Activated T-cell treated with anti-CD3 and anti-CD28 coated beads, Interleukin-2, amount 50 U/mL, for 72 hours (primary cell): ENCODE measurements at regions not wholly inside any gene's neighbourhood (a gene's known extent, or its start where the extent isn't known, plus 50 kb on each side); places are given as distances from the start of the nearest gene placed in this dataset.
"Not testable (repeated sequence)": the region's sequence is repeated elsewhere in the genome, so short reads cannot be mapped to it uniquely, and the experiment has no call there.

ENCODE experiments used
- ATAC-seq, 2 donors: fragments of 150-1000 bp; cut with Tn5 transposase; replicated peaks in 1 of 2; 2 replicates each; pipeline ENCODE4 v1.10.0; 2021; ENCODE audit warnings: moderate library complexity in 2 of 2, mild to moderate bottlenecking in 1 of 2
- DNase-seq, 2 donors: peaks; one replicate each; pipeline ENCODE4 v3.0.0; 2021 to 2022; ENCODE audit warnings: mixed read lengths in 1 of 2
- H3K27ac Mint-ChIP-seq: one replicate; pipeline ENCODE4 v1.8.0; 2022; ENCODE audit warnings: mild to moderate bottlenecking, moderate library complexity, mixed read lengths
- H3K27me3 Mint-ChIP-seq: one replicate; pipeline ENCODE4 v1.8.0; 2022; ENCODE audit warnings: low read depth, mixed read lengths
- H3K36me3 Mint-ChIP-seq, 2 donors: one replicate each; pipeline ENCODE4 v1.8.0; 2022; ENCODE audit warnings: mixed read lengths in 2 of 2, mild to moderate bottlenecking in 1 of 2; ENCODE audit not compliant: insufficient read depth in 2 of 2
- H3K4me1 Mint-ChIP-seq: one replicate; pipeline ENCODE4 v1.8.0; 2022; ENCODE audit warnings: low read depth, mixed read lengths
- H3K4me3 Mint-ChIP-seq, 2 donors: one replicate each; pipeline ENCODE4 v1.8.0; 2022; ENCODE audit warnings: mild to moderate bottlenecking in 2 of 2, mixed read lengths in 2 of 2, moderate library complexity in 2 of 2
- H3K9me3 Mint-ChIP-seq, 2 donors: one replicate each; pipeline ENCODE4 v1.8.0; 2022; ENCODE audit warnings: mixed read lengths in 2 of 2

GRCh38 chr4:189001283-189001970 lies 862.2 kb downstream of the TRIML1 start:
- H3K4me3 Mint-ChIP-seq: no peak overlapping the region
- H3K9me3 Mint-ChIP-seq: peaks cover 13 to 14% of the 10 kb centered on the region in 2 donors
- H3K27ac Mint-ChIP-seq: no peak overlapping the region
- H3K27me3 Mint-ChIP-seq: no peaks in the 10 kb centered on the region
- DNase-seq: no peak
- peaks cover 0 to 6% of the 10 kb centered on the region in 2 donors for H3K36me3 Mint-ChIP-seq
- ATAC-seq: no peak
- no peaks in the 10 kb centered on the region for H3K4me1 Mint-ChIP-seq

- Mint-ChIP-seq H3K36me3 (peaks cover 0 to 6% of the 10 kb centered on the region in 2 donors), H3K9me3 (peaks cover 11 to 12% of the 10 kb centered on the region in 2 donors), H3K27ac (no peak overlapping the region), H3K4me3 (no peak overlapping the region), H3K4me1 (no peaks in the 10 kb centered on the region), H3K27me3 (no peaks in the 10 kb centered on the region)
- no peak for ATAC-seq
- no peak for DNase-seq
Observed at GRCh38 chr4:189001971-189002450, 862.8 kb downstream of the TRIML1 start.

GRCh38 chr4:189002475-189002874 lies 863.2 kb downstream of the TRIML1 start:
- Mint-ChIP-seq H3K4me1 (no peaks in the 10 kb centered on the region), H3K27ac (no peak overlapping the region), H3K4me3 (no peak overlapping the region), H3K27me3 (no peaks in the 10 kb centered on the region), H3K36me3 (peaks cover 0 to 6% of the 10 kb centered on the region in 2 donors), H3K9me3 (peaks cover 11 to 12% of the 10 kb centered on the region in 2 donors)
- DNase-seq (no peak), ATAC-seq (no peak)

- H3K9me3 Mint-ChIP-seq: peaks cover 8 to 11% of the 10 kb centered on the region in 2 donors
- not testable (repeated sequence) for ATAC-seq, H3K27ac Mint-ChIP-seq, DNase-seq, H3K4me3 Mint-ChIP-seq, H3K36me3 Mint-ChIP-seq, H3K27me3 Mint-ChIP-seq, H3K4me1 Mint-ChIP-seq
Observed at GRCh38 chr4:189010452-189011217, 871.4 kb downstream of the TRIML1 start.

GRCh38 chr4:189021831-189022230 lies 882.6 kb downstream of the TRIML1 start:
- H3K27me3 Mint-ChIP-seq: no peaks in the 10 kb centered on the region
- H3K4me1 Mint-ChIP-seq: no peaks in the 10 kb centered on the region
- DNase-seq: no peak
- H3K27ac Mint-ChIP-seq: no peak overlapping the region
- peaks cover 5 to 7% of the 10 kb centered on the region in 2 donors for H3K9me3 Mint-ChIP-seq
- no peak for ATAC-seq
- no peaks in the 10 kb centered on the region for H3K36me3 Mint-ChIP-seq
- no peak overlapping the region for H3K4me3 Mint-ChIP-seq

GRCh38 chr4:189022440-189023035 lies 883.3 kb downstream of the TRIML1 start:
- Mint-ChIP-seq H3K27ac (no peak overlapping the region), H3K27me3 (no peaks in the 10 kb centered on the region), H3K4me1 (no peaks in the 10 kb centered on the region), H3K4me3 (no peak overlapping the region), H3K9me3 (peaks cover 5 to 7% of the 10 kb centered on the region in 2 donors), H3K36me3 (no peaks in the 10 kb centered on the region)
- no peak for DNase-seq
- no peak for ATAC-seq

GRCh38 chr4:189029976-189030504 lies 890.8 kb downstream of the TRIML1 start:
- no peak overlapping the region for H3K27ac Mint-ChIP-seq
- H3K9me3 Mint-ChIP-seq: peaks cover 2 to 3% of the 10 kb centered on the region in 2 donors
- H3K4me3 Mint-ChIP-seq: no peak overlapping the region
- no peak for DNase-seq
- H3K4me1 Mint-ChIP-seq: no peaks in the 10 kb centered on the region
- no peak for ATAC-seq
- H3K27me3 Mint-ChIP-seq: no peaks in the 10 kb centered on the region
- H3K36me3 Mint-ChIP-seq: no peaks in the 10 kb centered on the region

- Mint-ChIP-seq H3K4me3 (no peak overlapping the region), H3K4me1 (no peaks in the 10 kb centered on the region), H3K27me3 (no peaks in the 10 kb centered on the region), H3K9me3 (peaks cover 4 to 6% of the 10 kb centered on the region in 2 donors), H3K27ac (no peak overlapping the region), H3K36me3 (peaks cover 0 to 2% of the 10 kb centered on the region in 2 donors)
- no peak for DNase-seq
- ATAC-seq: no peak
Observed at GRCh38 chr4:189032606-189033338, 893.5 kb downstream of the TRIML1 start.

- Mint-ChIP-seq H3K4me1 (no peaks in the 10 kb centered on the region), H3K9me3 (peaks cover 4 to 6% of the 10 kb centered on the region in 2 donors), H3K27me3 (no peaks in the 10 kb centered on the region), H3K27ac (no peak overlapping the region), H3K4me3 (no peak overlapping the region), H3K36me3 (peaks cover 0 to 2% of the 10 kb centered on the region in 2 donors)
- ATAC-seq (no peak), DNase-seq (no peak)
Observed at GRCh38 chr4:189033801-189034347, 894.6 kb downstream of the TRIML1 start.

- Mint-ChIP-seq H3K4me3 (no peak overlapping the region), H3K27me3 (no peaks in the 10 kb centered on the region), H3K36me3 (peaks cover 0 to 2% of the 10 kb centered on the region in 2 donors), H3K9me3 (peaks cover 3 to 7% of the 10 kb centered on the region in 2 donors), H3K27ac (no peak overlapping the region), H3K4me1 (no peaks in the 10 kb centered on the region)
- ATAC-seq (no peak), DNase-seq (no peak)
Observed at GRCh38 chr4:189035091-189035490, 895.9 kb downstream of the TRIML1 start.

- ATAC-seq: no peak
- no peaks in the 10 kb centered on the region for H3K27me3 Mint-ChIP-seq
- DNase-seq: no peak
- H3K36me3 Mint-ChIP-seq: peaks cover 0 to 2% of the 10 kb centered on the region in 2 donors
- H3K4me3 Mint-ChIP-seq: no peak overlapping the region
- H3K9me3 Mint-ChIP-seq: peaks cover 3 to 8% of the 10 kb centered on the region in 2 donors
- no peak overlapping the region for H3K27ac Mint-ChIP-seq
- H3K4me1 Mint-ChIP-seq: no peaks in the 10 kb centered on the region
Observed at GRCh38 chr4:189035654-189036053, 896.4 kb downstream of the TRIML1 start.

GRCh38 chr4:189036906-189037305 lies 897.7 kb downstream of the TRIML1 start:
- no peak overlapping the region for H3K27ac Mint-ChIP-seq
- no peaks in the 10 kb centered on the region for H3K27me3 Mint-ChIP-seq

More at GRCh38 chr4:189036906-189037305, 897.7 kb downstream of the TRIML1 start:
- Mint-ChIP-seq H3K4me1 (no peaks in the 10 kb centered on the region), H3K9me3 (peaks cover 3 to 8% of the 10 kb centered on the region in 2 donors), H3K4me3 (no peak overlapping the region), H3K36me3 (peaks cover 0 to 2% of the 10 kb centered on the region in 2 donors)
- DNase-seq: no peak
- no peak for ATAC-seq
